Naive B cell (primary cell): ENCODE measurements at regions not wholly inside any gene's neighbourhood (a gene's known extent, or its start where the extent isn't known, plus 50 kb on each side); places are given as distances from the start of the nearest gene placed in this dataset.

Experiments
- ATAC-seq, 2 donors: fragments of 150-1000 bp; cut with Tn5 transposase; 2 replicates each; pipeline ENCODE4 v1.10.0; 2021; ENCODE audit warnings: low read depth in 2 of 2, mild to moderate bottlenecking in 2 of 2, moderate library complexity in 2 of 2
- DNase-seq: peaks from one replicate; pipeline ENCODE4 v3.0.0; 2022
- H3K27ac Mint-ChIP-seq, 6 donors: one replicate each; pipeline ENCODE4 v1.8.0; 2020 to 2022; ENCODE audit warnings: mild to moderate bottlenecking in 6 of 6, mixed read lengths in 6 of 6, moderate library complexity in 5 of 6, inconsistent platforms in 2 of 6
- H3K27me3 Mint-ChIP-seq, 3 donors: one replicate each; pipeline ENCODE4 v1.8.0; 2021 to 2022; ENCODE audit warnings: mixed read lengths in 3 of 3, mild to moderate bottlenecking in 1 of 3
- H3K36me3 Mint-ChIP-seq, 2 donors: one replicate each; pipeline ENCODE4 v1.8.0; 2020 to 2022; ENCODE audit warnings: mixed read lengths in 2 of 2, inconsistent platforms in 1 of 2, mild to moderate bottlenecking in 1 of 2
- H3K4me1 Mint-ChIP-seq, 3 donors: one replicate each; pipeline ENCODE4 v1.8.0; 2020 to 2022; ENCODE audit warnings: mixed read lengths in 3 of 3, inconsistent platforms in 1 of 3, mild to moderate bottlenecking in 1 of 3, moderate library complexity in 1 of 3
- H3K4me3 Mint-ChIP-seq, 8 donors: one replicate each; pipeline ENCODE4 v1.8.0; 2020 to 2022; ENCODE audit warnings: mild to moderate bottlenecking in 8 of 8, mixed read lengths in 8 of 8, moderate library complexity in 8 of 8, inconsistent platforms in 2 of 8
- H3K9me3 Mint-ChIP-seq, 7 donors: one replicate each; pipeline ENCODE4 v1.8.0; 2020 to 2022; ENCODE audit warnings: mixed read lengths in 7 of 7, mild to moderate bottlenecking in 5 of 7, inconsistent platforms in 2 of 7, moderate library complexity in 1 of 7

DNA sequence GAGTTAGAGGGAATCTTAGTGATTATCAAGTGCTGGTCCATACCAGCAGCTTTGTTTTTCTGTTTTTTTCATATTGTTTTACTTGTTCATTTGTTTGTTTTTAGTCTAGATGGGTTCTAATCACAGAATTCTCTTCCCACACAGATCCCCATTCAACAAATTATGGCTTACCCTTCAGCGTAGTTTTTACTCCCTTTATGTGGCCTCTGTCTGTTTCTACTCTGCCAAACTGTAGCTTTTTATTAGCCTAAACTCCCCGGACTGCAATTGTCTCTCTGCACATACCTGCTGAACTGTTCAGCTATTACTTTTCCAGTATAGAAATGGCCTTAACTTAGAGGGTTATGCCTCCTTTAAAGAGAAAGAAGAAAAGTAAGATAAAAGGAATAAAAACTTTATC lies 348.5 kb downstream of the TGFB2 start:
- H3K27ac Mint-ChIP-seq: no peak overlapping the region
- H3K4me3 Mint-ChIP-seq: no peak overlapping the region
- DNase-seq (no peak), ATAC-seq (no peak)
- H3K36me3 Mint-ChIP-seq: no peaks in the 10 kb centered on the region
- H3K4me1 Mint-ChIP-seq: no peaks in the 10 kb centered on the region
- H3K27me3 Mint-ChIP-seq: peaks cover 0 to 8% (median 5%) of the 10 kb centered on the region in 3 donors
- peaks cover 0 to 4% (median 0%) of the 10 kb centered on the region in 7 donors for H3K9me3 Mint-ChIP-seq

DNA sequence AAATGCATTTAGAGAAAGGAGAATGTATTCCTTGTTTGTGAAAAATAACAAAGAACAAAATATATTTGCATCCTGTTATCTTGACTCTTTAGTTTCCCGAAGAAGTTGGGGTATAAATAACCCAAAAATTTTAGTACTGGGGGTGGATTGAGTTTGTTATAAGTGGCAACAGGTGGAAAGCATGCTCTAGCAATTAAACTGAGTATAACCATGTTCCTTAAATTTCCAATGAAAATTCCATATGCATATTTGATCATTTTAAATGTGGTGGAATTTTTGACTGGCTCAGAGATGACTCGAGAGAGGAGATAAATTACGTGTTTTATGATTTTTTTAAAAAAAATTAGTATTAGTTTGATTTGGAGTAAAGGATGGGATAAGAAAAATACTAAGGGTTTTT lies 348.9 kb downstream of the TGFB2 start:
- Mint-ChIP-seq H3K9me3 (peaks cover 0 to 4% (median 0%) of the 10 kb centered on the region in 7 donors), H3K4me3 (no peak overlapping the region), H3K36me3 (no peaks in the 10 kb centered on the region), H3K4me1 (no peaks in the 10 kb centered on the region), H3K27me3 (peaks cover 0 to 8% (median 5%) of the 10 kb centered on the region in 3 donors), H3K27ac (no peak overlapping the region)
- ATAC-seq (no peak), DNase-seq (no peak)

DNA sequence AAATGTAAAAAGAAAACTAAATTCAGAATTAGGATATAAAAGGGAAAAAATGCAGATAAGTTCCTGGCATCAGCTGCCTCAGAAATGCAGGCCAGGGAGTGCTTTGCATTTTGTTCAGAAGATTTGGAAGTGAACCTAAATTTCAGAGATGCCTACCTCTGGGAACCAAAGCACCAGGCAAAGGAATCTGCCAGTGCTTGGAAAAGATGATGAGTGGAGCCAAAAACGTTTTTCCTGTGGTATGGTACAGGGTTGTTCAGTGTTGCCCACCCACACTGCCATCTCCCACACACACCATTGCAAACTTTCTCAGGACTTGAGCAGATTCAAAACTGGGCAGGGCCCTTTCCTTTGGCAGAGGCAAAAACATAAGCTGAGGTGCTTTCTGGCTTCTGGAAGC lies 349.5 kb downstream of the TGFB2 start:
- ATAC-seq (no peak), DNase-seq (no peak)
- H3K4me3 Mint-ChIP-seq: no peak overlapping the region
- H3K27me3 Mint-ChIP-seq: peaks cover 0 to 8% (median 0%) of the 10 kb centered on the region in 3 donors
- H3K9me3 Mint-ChIP-seq: no peaks in the 10 kb centered on the region
- no peaks in the 10 kb centered on the region for H3K4me1 Mint-ChIP-seq
- H3K36me3 Mint-ChIP-seq: no peaks in the 10 kb centered on the region
- no peak overlapping the region for H3K27ac Mint-ChIP-seq

DNA sequence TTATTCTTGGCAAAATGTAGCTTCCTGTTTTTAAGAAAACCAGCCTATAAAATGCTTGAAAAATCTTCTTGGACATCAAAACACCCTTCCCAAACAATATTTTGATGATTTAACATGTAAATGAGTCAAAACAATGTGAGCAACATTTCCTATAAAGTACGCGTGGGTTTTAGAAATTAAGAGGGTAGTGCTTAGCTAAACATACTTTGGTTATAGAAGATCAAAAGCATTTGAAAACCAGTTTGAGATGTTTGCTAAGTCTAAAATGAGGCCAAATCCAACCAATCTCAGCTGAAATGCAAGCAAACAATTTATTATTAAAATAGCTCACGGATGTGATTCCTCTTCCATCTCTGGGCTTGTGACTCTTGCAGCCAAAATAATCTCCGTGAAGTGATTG lies 350.4 kb downstream of the TGFB2 start:
- Mint-ChIP-seq H3K9me3 (no peaks in the 10 kb centered on the region), H3K4me1 (no peaks in the 10 kb centered on the region), H3K4me3 (no peak overlapping the region), H3K27me3 (peaks cover 0 to 4% (median 0%) of the 10 kb centered on the region in 3 donors), H3K27ac (no peak overlapping the region), H3K36me3 (no peaks in the 10 kb centered on the region)
- DNase-seq (no peak), ATAC-seq (no peak)

DNA sequence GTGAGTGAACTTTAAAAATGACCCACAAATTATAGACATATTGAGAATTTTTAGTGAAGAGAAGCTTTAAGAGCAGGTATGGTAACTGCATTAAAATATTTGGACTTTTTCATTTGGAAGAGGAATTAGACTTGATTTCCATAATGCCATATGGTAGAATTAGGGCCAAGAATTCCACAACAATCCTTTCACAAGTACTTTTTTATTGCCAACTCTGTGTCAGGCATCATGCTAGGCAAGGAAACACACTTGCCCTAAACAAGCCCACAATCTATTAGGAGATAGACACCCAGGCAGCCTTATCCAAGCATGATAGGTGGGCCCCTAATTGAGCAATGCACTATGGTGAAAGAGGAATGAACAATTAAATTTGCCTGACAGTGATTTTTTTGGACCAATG lies 353.0 kb downstream of the TGFB2 start:
- DNase-seq (no peak), ATAC-seq (no peak)
- no peaks in the 10 kb centered on the region for H3K4me1 Mint-ChIP-seq
- no peaks in the 10 kb centered on the region for H3K36me3 Mint-ChIP-seq
- no peaks in the 10 kb centered on the region for H3K9me3 Mint-ChIP-seq
- H3K27me3 Mint-ChIP-seq: peaks cover 0 to 4% (median 0%) of the 10 kb centered on the region in 3 donors
- H3K4me3 Mint-ChIP-seq: no peak overlapping the region
- H3K27ac Mint-ChIP-seq: no peak overlapping the region

DNA sequence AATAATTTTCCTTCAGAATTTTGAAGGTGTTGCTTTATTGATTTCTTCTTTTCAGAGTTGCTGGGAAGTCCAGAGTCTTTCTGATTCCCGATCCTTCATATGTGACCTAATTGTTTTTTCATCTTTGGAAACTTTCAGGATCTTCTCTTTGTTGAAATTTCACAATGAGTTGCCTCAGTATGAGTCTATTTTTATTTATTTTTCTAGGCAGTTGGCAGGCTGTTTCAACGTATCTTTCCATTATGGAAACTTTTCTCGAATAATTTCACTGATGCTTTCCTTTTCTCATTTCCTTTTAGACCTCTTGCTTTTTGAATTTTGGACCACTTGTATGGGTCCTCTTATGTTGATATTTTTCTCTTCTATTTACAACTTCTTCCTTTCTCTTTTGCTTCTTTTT lies 354.3 kb downstream of the TGFB2 start:
- Mint-ChIP-seq H3K4me1 (no peaks in the 10 kb centered on the region), H3K9me3 (no peaks in the 10 kb centered on the region), H3K27me3 (peaks cover 0 to 4% (median 0%) of the 10 kb centered on the region in 3 donors), H3K27ac (peak overlapping the region in 1 of 6 donors; percentile 5), H3K4me3 (no peak overlapping the region), H3K36me3 (no peaks in the 10 kb centered on the region)
- ATAC-seq (no peak), DNase-seq (no peak)

DNA sequence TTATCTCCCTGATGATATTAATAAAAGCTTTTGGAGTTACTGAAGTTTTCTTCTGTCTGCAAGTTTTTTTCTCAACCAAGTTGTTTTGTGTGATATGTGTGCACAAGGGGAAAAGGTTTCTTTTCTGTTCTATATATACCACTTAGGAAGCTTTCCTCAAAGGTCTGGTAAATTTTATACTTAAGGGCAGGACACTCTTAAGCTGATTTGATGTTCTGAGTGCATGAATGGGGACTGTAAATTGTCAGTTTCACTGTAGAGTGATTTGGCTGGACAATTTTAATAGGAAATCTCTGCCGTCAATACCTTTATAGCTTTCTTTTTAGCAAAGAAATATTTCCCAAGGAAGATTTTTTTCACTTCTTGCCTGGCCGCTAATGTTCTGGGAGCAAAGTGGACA lies 354.7 kb downstream of the TGFB2 start:
- Mint-ChIP-seq H3K27ac (no peak overlapping the region), H3K36me3 (no peaks in the 10 kb centered on the region), H3K4me3 (no peak overlapping the region), H3K27me3 (peaks cover 0 to 4% (median 0%) of the 10 kb centered on the region in 3 donors), H3K9me3 (peaks cover 0 to 4% (median 0%) of the 10 kb centered on the region in 7 donors), H3K4me1 (no peaks in the 10 kb centered on the region)
- ATAC-seq: no peak
- no peak for DNase-seq

DNA sequence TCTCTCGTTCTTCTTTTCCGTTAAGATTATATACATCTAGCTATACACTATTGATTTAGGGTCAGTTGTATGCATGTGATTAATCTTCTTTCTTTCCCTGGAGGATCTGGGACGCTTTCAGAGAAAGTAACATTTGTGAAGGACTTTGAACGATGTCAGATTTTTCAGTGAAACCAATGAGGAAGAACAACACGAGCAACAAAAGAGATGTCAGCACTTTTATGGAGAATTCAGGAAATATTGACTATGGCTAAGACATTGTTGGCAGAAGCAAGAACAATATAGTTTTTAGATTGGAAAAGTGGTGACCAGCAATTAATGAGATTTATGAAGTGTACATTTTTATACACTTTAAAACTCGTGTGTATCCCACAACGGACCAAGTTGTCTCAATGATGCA lies 355.5 kb downstream of the TGFB2 start:
- Mint-ChIP-seq H3K27me3 (peaks cover 0 to 3% (median 0%) of the 10 kb centered on the region in 3 donors), H3K36me3 (no peaks in the 10 kb centered on the region)

DNA sequence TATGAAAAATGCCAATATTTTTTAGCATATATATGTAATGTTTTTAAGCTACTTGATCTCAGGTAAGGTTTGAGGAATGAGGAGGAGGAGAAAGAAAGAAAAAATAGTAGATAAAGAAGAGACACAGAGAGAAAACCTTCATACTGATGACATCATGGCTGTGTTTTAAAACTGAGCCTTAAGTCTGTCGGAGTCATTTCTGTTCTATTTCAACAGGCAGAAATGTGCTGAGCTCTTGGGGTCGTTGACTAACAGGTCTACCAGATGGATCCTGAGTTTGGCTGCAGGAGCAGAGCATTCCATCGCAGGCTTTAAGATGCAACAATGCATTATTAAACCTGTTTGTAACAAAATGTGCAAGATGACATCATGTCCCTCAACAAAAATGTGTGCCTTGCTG lies 356.0 kb downstream of the TGFB2 start:
- H3K27ac Mint-ChIP-seq: no peak overlapping the region
- H3K9me3 Mint-ChIP-seq: peaks cover 0 to 4% (median 0%) of the 10 kb centered on the region in 7 donors
- no peaks in the 10 kb centered on the region for H3K27me3 Mint-ChIP-seq
- DNase-seq (no peak), ATAC-seq (no peak)
- H3K4me3 Mint-ChIP-seq: no peak overlapping the region
- no peaks in the 10 kb centered on the region for H3K4me1 Mint-ChIP-seq
- H3K36me3 Mint-ChIP-seq: no peaks in the 10 kb centered on the region

More for the DNA sequence above, 355.5 kb downstream of the TGFB2 start:
- DNase-seq (no peak), ATAC-seq (no peak)
- no peak overlapping the region for H3K4me3 Mint-ChIP-seq
- H3K9me3 Mint-ChIP-seq: peaks cover 0 to 4% (median 0%) of the 10 kb centered on the region in 7 donors
- H3K27ac Mint-ChIP-seq: no peak overlapping the region
- H3K4me1 Mint-ChIP-seq: no peaks in the 10 kb centered on the region

DNA sequence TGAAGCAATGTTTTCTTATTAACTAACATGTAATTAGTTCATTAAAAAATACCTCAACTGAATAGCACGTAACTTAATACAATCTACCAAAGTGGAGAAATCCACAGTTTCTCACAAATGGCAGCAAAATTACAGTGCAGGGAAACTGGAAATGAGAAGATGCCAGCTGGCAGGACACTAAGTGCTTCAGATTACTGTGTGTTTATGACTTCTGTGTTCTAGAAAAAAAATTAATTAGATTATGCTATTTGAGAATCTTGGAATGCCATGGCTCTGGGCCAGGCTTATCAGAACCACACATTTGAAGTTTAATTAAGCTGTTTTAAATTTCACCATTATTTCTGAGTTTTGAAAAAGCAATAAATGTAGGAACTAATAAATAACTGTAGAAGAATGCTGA lies 357.6 kb downstream of the TGFB2 start:
- no peaks in the 10 kb centered on the region for H3K36me3 Mint-ChIP-seq
- no peaks in the 10 kb centered on the region for H3K4me1 Mint-ChIP-seq
- H3K27me3 Mint-ChIP-seq: no peaks in the 10 kb centered on the region
- ATAC-seq (no peak), DNase-seq (no peak)
- no peak overlapping the region for H3K4me3 Mint-ChIP-seq
- no peak overlapping the region for H3K27ac Mint-ChIP-seq
- H3K9me3 Mint-ChIP-seq: peaks cover 0 to 8% (median 0%) of the 10 kb centered on the region in 7 donors

DNA sequence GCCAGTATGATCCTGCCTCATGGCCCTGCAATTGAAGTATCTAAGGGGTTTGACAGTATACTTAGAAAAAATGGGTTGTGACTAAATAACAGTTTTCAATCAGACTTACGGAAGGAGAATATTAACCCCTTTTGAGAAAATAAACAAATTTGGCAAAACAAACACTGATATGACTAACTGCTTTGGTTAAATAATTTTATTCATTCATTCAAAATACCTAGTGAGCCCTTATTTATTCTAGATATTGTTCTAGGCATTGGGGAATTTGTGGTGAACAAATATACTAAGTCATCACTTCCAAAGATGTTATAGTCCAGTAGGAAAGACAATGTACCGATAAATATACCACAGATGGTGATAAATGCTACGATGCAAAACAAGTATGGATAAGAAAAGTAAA lies 358.7 kb downstream of the TGFB2 start:
- ATAC-seq (no peak), DNase-seq (no peak)
- Mint-ChIP-seq H3K9me3 (peaks cover 0 to 12% (median 0%) of the 10 kb centered on the region in 7 donors), H3K4me1 (no peaks in the 10 kb centered on the region), H3K27ac (no peak overlapping the region), H3K27me3 (no peaks in the 10 kb centered on the region), H3K36me3 (no peaks in the 10 kb centered on the region), H3K4me3 (no peak overlapping the region)

DNA sequence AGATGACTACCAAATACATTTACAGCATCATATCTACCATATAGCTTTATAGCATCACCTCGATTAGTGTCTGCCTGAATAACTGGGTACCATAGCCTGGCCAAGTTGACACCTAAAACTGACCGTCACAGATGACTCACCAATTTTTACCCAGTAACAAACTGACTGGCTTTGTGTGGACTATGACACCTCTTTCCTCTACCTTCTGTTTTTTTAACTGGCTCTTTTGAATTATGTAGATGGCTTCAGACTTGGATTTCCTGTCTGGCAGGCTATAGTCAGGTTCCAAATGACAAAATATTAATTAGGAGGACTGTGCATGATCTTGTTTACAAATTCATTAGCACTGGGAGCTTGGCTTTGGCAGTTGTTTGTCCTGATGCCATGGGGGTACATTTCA lies 360.3 kb downstream of the TGFB2 start:
- no peaks in the 10 kb centered on the region for H3K36me3 Mint-ChIP-seq
- DNase-seq (no peak), ATAC-seq (no peak)
- no peak overlapping the region for H3K4me3 Mint-ChIP-seq
- H3K9me3 Mint-ChIP-seq: peaks cover 0 to 12% (median 0%) of the 10 kb centered on the region in 7 donors
- no peaks in the 10 kb centered on the region for H3K27me3 Mint-ChIP-seq
- H3K4me1 Mint-ChIP-seq: no peaks in the 10 kb centered on the region
- no peak overlapping the region for H3K27ac Mint-ChIP-seq

DNA sequence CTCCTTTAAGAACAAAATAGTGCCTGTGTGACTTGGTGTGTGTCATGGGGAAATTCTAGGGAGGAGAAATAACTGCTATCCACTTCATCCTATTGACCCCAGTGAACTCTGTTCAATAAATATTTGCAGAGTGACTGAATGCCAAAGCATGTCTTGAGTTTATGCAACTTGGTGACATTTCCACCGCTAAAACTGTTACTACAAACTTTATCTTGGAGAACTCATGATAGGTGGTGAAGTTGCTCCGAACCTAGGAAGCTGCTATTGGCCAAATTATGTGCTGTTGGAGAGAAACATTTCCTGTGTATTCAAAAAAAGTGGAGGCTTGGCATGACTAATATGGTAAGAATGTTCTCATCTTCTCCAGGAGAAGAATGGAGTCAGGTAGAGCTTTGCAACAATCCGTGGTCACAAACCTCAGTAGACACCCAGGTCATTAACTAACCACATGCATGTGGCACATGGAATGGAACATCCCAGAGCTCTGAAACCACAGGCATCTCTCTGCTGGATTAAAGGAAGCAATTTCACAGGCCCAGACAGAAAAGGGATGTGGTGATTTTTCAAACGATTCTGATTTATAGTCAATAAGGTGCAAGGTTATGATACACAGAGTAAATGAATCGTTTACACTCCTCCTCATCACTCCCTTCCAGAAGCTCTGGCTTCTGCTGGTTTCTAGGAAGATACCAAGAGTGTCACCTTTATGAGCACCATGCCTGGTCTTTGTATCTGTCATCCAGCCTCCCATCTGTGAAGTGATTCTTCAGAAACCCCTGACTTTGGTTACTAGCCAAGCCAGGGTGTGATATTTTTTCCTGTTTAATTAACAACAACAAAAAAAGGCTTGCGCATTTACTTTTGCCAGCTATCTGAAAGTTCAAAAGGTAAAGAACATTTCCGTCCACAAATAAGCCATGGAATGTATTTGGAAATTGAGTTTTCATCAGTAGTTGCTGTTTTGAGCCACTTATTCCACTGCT lies 361.1 kb downstream of the TGFB2 start:
- no peak for ATAC-seq
- Mint-ChIP-seq H3K27ac (no peak overlapping the region), H3K36me3 (no peaks in the 10 kb centered on the region), H3K4me1 (no peaks in the 10 kb centered on the region), H3K4me3 (no peak overlapping the region), H3K27me3 (no peaks in the 10 kb centered on the region), H3K9me3 (peaks cover 0 to 12% (median 0%) of the 10 kb centered on the region in 7 donors)
- DNase-seq: no peak

DNA sequence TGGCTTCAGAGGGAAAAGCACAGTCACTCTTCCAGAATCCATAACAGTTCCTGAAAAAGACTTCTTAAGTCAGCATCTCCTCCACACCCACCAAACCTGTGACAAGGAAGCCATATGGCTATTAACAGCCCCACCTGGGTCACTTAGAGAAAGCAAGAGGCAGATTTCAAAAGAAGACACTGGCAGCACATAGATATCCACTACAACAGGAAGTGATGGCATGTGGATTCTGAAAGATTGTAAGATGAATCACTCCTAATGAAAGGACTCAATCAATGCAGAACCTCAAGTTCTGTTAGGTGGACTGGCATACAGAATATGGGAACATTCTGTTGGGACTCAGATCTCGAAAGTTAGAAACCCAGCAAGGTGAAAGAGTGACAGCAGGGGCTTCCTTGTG lies 365.9 kb downstream of the TGFB2 start:
- H3K4me3 Mint-ChIP-seq: no peak overlapping the region
- no peaks in the 10 kb centered on the region for H3K4me1 Mint-ChIP-seq
- peaks cover 0 to 5% (median 0%) of the 10 kb centered on the region in 3 donors for H3K27me3 Mint-ChIP-seq
- ATAC-seq (no peak), DNase-seq (no peak)
- no peaks in the 10 kb centered on the region for H3K36me3 Mint-ChIP-seq
- peaks cover 0 to 15% (median 3%) of the 10 kb centered on the region in 7 donors for H3K9me3 Mint-ChIP-seq
- H3K27ac Mint-ChIP-seq: no peak overlapping the region
